ENCODE measurements at regions not wholly inside any gene's neighbourhood (a gene's known extent, or its start where the extent isn't known, plus 50 kb on each side); places are given as distances from the start of the nearest gene placed in this dataset.

- no peaks in the 10 kb centered on the region for H3K36me3 ChIP-seq
- H3K27me3 ChIP-seq, result peaks cover 0 to 5% (median 0%) of the 10 kb centered on the region in 3 donors
- DNase-seq, result no peak
- H3K4me3 ChIP-seq, result no peak overlapping the region
- WGBS, 5 donors, result 87 to 94% (median 91%) methylated on average over 4 of the region's 4 CpGs
- intact Hi-C loops (cut with DNase I; ENCODE audit: low total_unique reads), result no loop called here
- no peaks in the 10 kb centered on the region for H3K9me3 ChIP-seq
- TF ChIP-seq POLR2AphosphoS5 (IDR thresholded peaks at IDR 0.05) (no peak), EP300 (IDR thresholded peaks at IDR 0.05) (no peak), POLR2A (IDR thresholded peaks at IDR 0.05) (no peak)
- TF ChIP-seq, protein P1, sequence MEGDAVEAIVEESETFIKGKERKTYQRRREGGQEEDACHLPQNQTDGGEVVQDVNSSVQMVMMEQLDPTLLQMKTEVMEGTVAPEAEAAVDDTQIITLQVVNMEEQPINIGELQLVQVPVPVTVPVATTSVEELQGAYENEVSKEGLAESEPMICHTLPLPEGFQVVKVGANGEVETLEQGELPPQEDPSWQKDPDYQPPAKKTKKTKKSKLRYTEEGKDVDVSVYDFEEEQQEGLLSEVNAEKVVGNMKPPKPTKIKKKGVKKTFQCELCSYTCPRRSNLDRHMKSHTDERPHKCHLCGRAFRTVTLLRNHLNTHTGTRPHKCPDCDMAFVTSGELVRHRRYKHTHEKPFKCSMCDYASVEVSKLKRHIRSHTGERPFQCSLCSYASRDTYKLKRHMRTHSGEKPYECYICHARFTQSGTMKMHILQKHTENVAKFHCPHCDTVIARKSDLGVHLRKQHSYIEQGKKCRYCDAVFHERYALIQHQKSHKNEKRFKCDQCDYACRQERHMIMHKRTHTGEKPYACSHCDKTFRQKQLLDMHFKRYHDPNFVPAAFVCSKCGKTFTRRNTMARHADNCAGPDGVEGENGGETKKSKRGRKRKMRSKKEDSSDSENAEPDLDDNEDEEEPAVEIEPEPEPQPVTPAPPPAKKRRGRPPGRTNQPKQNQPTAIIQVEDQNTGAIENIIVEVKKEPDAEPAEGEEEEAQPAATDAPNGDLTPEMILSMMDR (IDR thresholded peaks at IDR 0.05), result no peak
- no peak overlapping the region for H3K27ac ChIP-seq
- H3K4me1 ChIP-seq, result no peaks in the 10 kb centered on the region
These were observed 149.8 kb upstream of the AKIRIN2 start for GRCh38 chr6:87851674-87852299.

DNA sequence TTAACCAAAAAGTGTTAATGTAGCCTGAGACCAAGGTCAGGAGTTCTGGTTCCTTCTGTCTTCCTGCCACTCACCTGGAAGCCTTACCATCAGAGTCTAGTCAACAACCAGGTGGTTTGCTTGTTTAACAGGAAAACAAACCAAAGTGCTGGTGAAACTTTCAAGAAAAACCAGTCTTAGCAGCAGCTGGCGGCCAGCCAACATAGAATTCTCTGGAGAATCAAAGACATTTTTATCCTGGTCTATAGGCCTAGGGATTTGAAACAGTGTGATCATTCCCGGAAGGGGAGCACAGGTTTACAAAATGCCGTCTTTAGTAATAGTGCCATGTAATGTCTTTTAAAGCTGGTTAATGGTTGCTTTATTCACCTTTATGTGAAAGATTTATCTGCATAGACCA is 146.6 kb upstream of the AKIRIN2 start:
- Histone ChIP-seq H3K4me3 (no peak overlapping the region), H3K4me1 (no peaks in the 10 kb centered on the region), H3K27ac (no peak overlapping the region), H3K9me3 (no peaks in the 10 kb centered on the region), H3K36me3 (no peaks in the 10 kb centered on the region), H3K27me3 (no peaks in the 10 kb centered on the region)
- peak; percentile 36 to 73 for DNase-seq
- intact Hi-C loops (cut with DNase I; ENCODE audit: low total_unique reads), result no loop called here
- TF ChIP-seq POLR2AphosphoS5 (IDR thresholded peaks at IDR 0.05), result no peak
- WGBS, 5 donors, result 24 to 40% (median 28%) methylated on average over 3 of the region's 3 CpGs

DNA sequence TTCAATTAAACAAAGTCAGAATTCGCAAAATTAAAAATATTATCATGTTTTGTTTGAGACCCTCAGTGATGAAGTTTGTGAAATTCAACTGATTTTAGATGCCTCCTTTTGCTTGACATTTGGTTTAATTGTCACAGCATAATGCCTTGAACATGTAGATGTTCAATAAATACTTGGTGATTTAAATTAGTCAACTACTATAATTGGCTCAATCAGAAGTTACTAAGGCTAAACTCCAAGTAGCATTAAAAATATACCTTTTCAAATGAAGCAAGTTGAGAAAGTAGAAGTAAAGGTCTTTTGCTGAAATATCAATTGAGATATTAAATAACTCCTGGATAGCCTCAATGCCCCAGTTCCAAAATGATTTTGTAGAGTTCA is 145.8 kb upstream of the AKIRIN2 start:
- Histone ChIP-seq H3K27me3 (no peaks in the 10 kb centered on the region), H3K27ac (no peak overlapping the region), H3K4me1 (no peaks in the 10 kb centered on the region), H3K9me3 (no peaks in the 10 kb centered on the region), H3K36me3 (no peaks in the 10 kb centered on the region), H3K4me3 (no peak overlapping the region)
- no peak for DNase-seq
- intact Hi-C loops (cut with DNase I; ENCODE audit: low total_unique reads), result no loop called here
- TF ChIP-seq, protein P1 (IDR thresholded peaks at IDR 0.05), result no peak
- TF ChIP-seq POLR2A (IDR thresholded peaks at IDR 0.05) (no peak), EP300 (IDR thresholded peaks at IDR 0.05) (no peak), POLR2AphosphoS5 (IDR thresholded peaks at IDR 0.05) (no peak)
- 83 to 98% (median 91%) methylated on average over 1 of the region's 1 CpG for WGBS, 5 donors

GRCh38 chr6:87847135-87847829 is 145.2 kb upstream of the AKIRIN2 start:
- intact Hi-C loops (cut with DNase I; ENCODE audit: low total_unique reads), result no loop called here
- Histone ChIP-seq H3K9me3 (no peaks in the 10 kb centered on the region), H3K4me1 (no peaks in the 10 kb centered on the region), H3K27me3 (no peaks in the 10 kb centered on the region), H3K27ac (no peak overlapping the region), H3K36me3 (no peaks in the 10 kb centered on the region), H3K4me3 (no peak overlapping the region)
- DNase-seq, result no peak
- WGBS, 5 donors, result 83 to 93% (median 88%) methylated on average over 6 of the region's 6 CpGs
- no peak for TF ChIP-seq EP300 (IDR thresholded peaks at IDR 0.05)
- no peak for TF ChIP-seq POLR2A (IDR thresholded peaks at IDR 0.05)
- no peak for TF ChIP-seq POLR2AphosphoS5 (IDR thresholded peaks at IDR 0.05)
- TF ChIP-seq, protein P1 (IDR thresholded peaks at IDR 0.05), result no peak

DNA sequence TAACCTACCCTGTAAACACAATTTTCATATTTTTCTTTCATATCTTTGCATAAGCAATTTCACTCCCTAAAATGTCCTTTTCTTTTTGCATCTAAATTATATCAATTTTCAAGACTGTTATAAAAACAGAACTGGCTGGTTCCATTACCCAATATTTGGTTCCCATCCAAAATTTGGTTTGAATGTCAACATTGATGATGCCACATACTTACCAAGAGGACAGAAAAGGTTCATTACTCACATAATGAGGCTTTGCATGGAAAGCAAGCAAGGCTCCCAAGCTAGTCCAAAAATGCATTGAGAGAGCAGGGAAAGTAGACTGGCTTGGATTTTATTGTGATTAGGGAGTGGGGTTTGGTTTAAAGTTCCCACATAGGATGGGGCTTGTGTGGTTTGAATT is 144.4 kb upstream of the AKIRIN2 start:
- TF ChIP-seq, protein P1 (IDR thresholded peaks at IDR 0.05), result no peak
- H3K27me3 ChIP-seq, result no peaks in the 10 kb centered on the region
- H3K9me3 ChIP-seq, result no peaks in the 10 kb centered on the region
- H3K36me3 ChIP-seq, result no peaks in the 10 kb centered on the region
- intact Hi-C loops (cut with DNase I; ENCODE audit: low total_unique reads), result no loop called here
- H3K4me3 ChIP-seq, result no peak overlapping the region
- no peaks in the 10 kb centered on the region for H3K4me1 ChIP-seq
- DNase-seq, result no peak
- no peak overlapping the region for H3K27ac ChIP-seq
